ENCODE measurements at regions not wholly inside any gene's neighbourhood (a gene's known extent, or its start where the extent isn't known, plus 50 kb on each side); places are given as distances from the start of the nearest gene placed in this dataset.
A peak's percentile ranks its signal among the peaks of the same experiment; 100 is the strongest.

- no peak for DNase-seq (ENCODE audit: low read depth in 2 of 3, low spot score in 2 of 3)
Observed at GRCh38 chr2:48098539-48098938, 192.2 kb upstream of the FBXO11 start.

- DNase-seq (ENCODE audit: low read depth in 2 of 3, low spot score in 2 of 3) = no peak
Observed at GRCh38 chr2:48104418-48104817, 198.1 kb upstream of the FBXO11 start.

- DNase-seq (ENCODE audit: low read depth in 2 of 3, low spot score in 2 of 3) = no peak
Observed at GRCh38 chr2:48105848-48106247, 199.6 kb upstream of the FBXO11 start.

DNA sequence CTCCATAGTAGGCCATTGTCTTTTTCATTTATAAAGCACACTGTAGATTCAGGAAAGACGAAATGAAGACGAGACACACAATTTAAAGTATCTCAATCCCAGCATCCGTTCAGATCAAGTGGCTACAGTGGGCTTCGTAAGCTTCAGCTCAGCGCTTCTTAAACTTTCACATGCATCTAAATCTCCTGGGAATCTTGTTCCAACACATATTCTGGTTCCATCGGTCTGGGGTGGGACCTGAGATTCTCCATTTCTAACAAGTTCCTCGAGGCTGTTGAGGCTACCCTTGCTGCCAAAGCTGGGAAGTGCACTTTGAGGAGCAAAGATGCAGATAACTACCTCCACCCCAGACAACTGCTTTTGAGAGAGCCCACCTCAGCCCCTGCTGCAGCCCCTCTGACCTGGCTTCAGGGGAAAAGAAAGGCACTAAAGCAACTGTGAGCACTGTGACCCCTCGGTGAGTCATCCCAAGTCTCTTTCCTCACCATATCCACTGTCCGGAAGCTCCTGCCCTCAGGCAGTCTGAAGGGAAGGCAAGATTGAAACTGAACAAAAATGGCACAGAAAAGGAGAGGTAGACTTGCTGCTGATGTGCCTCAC is 201.1 kb upstream of the FBXO11 start:
- DNase-seq (ENCODE audit: low read depth in 2 of 3, low spot score in 2 of 3) = no peak

DNA sequence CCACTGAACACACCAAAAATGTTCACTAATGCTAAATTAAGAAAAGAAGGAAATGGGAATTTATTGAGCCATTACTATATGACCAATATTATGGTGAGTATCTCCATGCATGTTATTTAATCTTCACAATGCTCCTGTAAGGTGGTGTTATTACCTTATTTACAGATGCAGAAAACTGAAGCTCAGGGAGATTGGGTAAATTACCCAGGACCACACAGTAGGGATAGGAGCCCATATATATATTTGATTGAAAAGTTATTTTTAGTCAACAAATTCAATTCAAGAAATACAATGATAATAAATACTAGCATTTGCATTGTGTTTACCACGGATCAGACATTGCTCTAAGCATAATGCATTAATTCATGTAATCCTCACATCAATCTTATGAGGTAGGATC is 202.2 kb upstream of the FBXO11 start:
- DNase-seq (ENCODE audit: low read depth in 2 of 3, low spot score in 2 of 3) = no peak

- DNase-seq (ENCODE audit: low read depth in 2 of 3, low spot score in 2 of 3) = peak in 1 of 3 donors; percentile 14
Observed at GRCh38 chr2:48109491-48110204, 203.3 kb upstream of the FBXO11 start.

DNA sequence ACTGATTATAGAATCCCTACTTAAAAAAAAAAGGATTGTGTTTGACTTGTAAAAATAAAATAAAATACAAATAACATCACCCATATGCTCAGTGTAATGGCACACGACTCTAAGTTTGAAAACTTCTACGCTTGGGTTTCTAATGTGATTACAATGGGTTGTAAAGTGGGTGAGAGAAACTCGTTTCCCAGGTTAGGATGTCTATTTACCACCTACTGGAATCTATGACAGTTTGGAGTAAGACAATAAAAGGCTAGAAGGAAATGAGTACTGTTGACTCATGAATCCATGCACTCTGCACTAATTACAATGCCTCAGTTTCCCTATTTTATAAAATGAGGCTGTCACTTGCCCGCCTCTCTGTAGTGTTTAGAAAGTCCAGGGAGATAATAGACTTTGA is 204.0 kb upstream of the FOXN2 start:
- DNase-seq (ENCODE audit: low read depth in 2 of 3, low spot score in 2 of 3) = no peak

GRCh38 chr2:48112911-48113680 is 201.4 kb upstream of the FOXN2 start:
- no peak for DNase-seq (ENCODE audit: low read depth in 2 of 3, low spot score in 2 of 3)

- no peak for DNase-seq (ENCODE audit: low read depth in 2 of 3, low spot score in 2 of 3)
Observed at GRCh38 chr2:48113767-48114166, 200.7 kb upstream of the FOXN2 start.

- no peak for DNase-seq (ENCODE audit: low read depth in 2 of 3, low spot score in 2 of 3)
Observed at GRCh38 chr2:48114256-48114655, 200.2 kb upstream of the FOXN2 start.

GRCh38 chr2:48116497-48116896 is 198.0 kb upstream of the FOXN2 start:
- no peak for DNase-seq (ENCODE audit: low read depth in 2 of 3, low spot score in 2 of 3)

DNA sequence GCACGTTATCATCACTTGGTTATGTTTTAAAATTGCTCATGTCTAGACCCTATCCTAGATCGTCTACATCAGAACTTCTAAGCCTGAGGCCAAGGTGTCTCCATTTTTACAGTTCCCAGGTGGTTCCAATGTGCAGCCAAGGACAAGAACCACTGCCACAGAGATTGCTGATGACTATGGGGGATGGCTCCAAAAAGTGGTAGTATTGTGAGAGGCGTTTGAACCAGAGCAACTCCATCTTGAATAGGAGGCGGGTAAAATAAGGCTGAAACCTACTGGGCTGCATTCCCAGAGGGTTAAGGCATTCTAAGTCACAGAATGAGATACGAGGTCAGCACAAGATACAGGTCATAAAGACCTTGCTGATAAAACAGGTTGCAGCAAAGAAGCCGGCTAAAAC is 195.6 kb upstream of the FOXN2 start:
- no peak for DNase-seq (ENCODE audit: low read depth in 2 of 3, low spot score in 2 of 3)

DNA sequence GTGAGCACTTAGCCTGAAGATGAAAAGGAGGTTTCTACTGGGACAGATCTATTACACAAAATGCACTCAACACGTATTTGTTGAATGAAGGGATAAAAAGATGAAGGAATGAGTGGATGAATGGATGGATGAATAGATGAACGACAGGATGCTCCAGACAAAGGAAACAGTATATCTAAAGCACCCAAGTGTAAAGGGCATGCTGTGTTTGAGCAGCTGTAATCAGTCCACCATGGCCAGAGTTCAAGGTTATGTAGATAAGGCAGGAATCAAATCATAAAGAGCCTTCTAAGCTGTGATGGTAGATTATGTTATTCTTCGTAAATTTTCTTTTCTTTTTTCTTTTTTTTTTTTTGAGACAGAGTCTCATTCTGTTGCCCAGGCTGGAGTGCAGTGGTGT is 194.4 kb upstream of the FOXN2 start:
- no peak for DNase-seq (ENCODE audit: low read depth in 2 of 3, low spot score in 2 of 3)

DNA sequence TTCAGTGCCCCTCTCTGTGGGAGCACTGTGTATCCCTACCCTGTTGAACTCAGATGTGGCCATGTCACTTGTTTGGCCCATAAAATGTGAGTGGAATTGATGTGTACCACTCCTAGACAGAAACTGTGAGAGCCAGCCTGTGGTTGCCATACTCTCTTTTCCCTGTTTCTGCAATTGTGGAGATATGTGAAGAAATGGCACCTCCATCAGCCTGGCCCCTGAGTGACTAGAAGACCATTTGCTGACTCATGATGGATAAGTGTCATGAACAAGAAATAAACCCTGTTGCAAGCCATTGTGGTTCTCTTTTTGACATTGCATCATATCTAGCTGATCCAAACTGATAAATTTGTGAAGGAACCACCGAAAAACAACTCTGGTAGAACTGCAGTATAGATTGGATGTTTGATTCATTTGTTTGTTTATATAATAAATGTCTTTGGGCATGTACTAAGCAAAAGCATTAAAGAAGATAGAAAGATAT is 193.7 kb upstream of the FOXN2 start:
- peak in 2 of 3 donors; percentile 21 to 55 for DNase-seq (ENCODE audit: low read depth in 2 of 3, low spot score in 2 of 3)

DNA sequence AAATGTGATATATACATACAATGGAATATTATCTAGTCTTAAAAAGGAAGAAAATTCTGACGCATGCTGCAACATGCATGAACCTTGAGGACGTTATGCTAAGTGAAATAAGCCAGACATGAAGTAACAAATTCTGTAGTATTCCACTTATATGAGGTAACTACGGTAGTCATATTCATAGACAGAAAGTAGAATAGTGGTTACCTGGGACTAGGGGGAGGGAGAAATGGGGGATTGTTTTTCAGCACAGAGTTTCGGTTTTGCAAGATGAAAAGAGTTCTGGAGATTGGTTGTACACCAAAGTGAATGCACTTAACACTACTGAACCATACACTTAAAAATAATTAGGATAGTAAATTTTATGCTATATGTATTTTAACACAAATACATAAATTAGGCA is 192.3 kb upstream of the FOXN2 start:
- no peak for DNase-seq (ENCODE audit: low read depth in 2 of 3, low spot score in 2 of 3)

DNA sequence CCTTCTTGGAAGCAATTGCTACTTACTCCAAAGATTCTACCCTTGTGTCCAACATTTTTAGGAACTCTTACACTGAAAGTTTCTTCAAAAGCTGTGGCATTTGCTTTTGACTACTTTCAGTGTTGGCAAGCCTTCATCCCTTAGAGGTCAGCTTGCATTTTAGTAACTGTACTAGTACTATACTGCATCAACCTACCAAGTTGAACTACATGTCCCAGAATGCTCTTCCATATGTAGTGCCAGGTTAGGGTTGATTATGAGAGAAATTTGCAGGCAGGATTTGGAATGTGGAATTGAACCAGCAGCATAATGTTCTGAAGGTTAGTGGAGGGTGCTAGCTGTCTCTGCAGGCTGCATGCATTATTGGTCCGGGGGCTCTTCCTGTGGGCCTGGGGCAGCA is 189.9 kb upstream of the FOXN2 start:
- DNase-seq (ENCODE audit: low read depth in 2 of 3, low spot score in 2 of 3) = no peak

GRCh38 chr2:48126162-48126561 is 188.3 kb upstream of the FOXN2 start:
- no peak for DNase-seq (ENCODE audit: low read depth in 2 of 3, low spot score in 2 of 3)

DNA sequence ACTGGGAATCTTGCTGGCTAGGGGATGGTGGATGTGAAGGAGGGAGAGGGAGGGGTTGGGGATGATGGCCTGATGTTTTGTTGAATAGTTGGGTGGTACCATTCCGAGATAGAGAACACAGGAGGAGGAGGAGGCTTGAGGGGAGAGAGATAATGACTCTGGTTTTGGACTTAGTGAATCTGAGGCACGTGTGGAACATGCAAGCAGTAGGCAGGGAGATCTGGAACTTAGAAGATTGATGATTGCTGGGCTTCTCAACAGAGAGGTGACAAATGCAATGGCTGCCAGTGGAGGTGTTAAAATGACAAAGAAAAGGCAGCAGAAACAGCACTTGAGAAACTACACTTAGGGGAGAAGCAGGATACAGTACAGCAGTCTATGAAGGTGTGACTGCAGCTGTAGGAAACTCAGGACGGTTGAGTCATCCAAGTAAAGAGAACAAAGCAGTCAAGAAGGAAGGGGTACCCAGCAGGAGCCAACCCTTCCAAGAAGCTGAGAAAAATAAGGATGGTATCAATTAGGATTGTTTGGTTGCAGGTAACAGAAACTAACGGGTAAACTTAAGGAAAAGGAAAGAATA is 186.8 kb upstream of the FOXN2 start:
- no peak for DNase-seq (ENCODE audit: low read depth in 2 of 3, low spot score in 2 of 3)

- no peak for DNase-seq (ENCODE audit: low read depth in 2 of 3, low spot score in 2 of 3)
Observed at GRCh38 chr2:48129293-48129950, 185.1 kb upstream of the FOXN2 start.

DNA sequence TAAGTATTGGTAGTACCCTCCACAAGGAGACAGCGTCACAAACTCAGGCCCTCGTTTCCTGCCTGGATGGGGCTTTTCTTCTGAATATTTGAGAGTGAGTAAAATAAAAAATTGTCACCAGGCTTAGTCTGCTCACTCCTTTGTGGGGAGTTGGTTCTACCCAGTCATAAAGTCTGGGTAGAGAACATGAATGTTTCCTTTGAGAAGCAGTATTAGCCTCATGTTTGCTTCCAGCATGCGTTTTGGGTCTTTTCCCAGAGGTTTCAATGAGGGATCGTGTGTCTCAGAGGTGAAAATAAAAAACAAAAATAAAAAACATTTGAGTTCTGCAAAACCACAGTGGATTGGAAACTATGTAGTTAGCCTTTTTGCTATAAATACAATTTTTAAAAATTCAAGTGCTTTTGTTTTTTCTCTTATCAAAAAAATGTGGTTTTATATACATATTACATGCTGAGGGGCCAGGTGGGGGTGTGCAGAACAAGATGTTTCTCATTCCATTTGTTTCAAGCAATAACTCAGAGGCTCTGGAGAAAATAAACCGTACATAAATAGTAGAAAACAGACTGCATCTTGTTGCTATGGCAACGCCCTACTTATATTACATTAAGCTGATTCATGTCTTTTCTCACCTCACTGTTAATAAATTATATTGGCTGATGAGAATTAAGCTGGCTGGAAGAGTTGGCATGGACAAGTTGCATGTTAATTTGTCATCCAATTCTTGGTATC is 182.8 kb upstream of the FOXN2 start:
- DNase-seq (ENCODE audit: low read depth in 2 of 3, low spot score in 2 of 3) = peak in 2 of 3 donors; percentile 41 to 72
